Retinal pigment epithelial cell (primary cell): ENCODE measurements at regions not wholly inside any gene's neighbourhood (a gene's known extent, or its start where the extent isn't known, plus 50 kb on each side); places are given as distances from the start of the nearest gene placed in this dataset.

Source experiments
- DNase-seq: peaks from one replicate; pipeline ENCODE4 v3.0.0-alpha.2; 2010; ENCODE audit warnings: low read depth
- H3K4me3 ChIP-seq: 2 replicates; pipeline ENCODE4 v1.5.1; 2011; ENCODE audit warnings: mild to moderate bottlenecking, low read length, control low read depth, moderate library complexity
- CTCF ChIP-seq: conservative IDR thresholded peaks from 2 replicates; pipeline ENCODE4 v1.5.1; 2011; ENCODE audit warnings: low read depth, low read length, control low read depth, inconsistent platforms

DNA sequence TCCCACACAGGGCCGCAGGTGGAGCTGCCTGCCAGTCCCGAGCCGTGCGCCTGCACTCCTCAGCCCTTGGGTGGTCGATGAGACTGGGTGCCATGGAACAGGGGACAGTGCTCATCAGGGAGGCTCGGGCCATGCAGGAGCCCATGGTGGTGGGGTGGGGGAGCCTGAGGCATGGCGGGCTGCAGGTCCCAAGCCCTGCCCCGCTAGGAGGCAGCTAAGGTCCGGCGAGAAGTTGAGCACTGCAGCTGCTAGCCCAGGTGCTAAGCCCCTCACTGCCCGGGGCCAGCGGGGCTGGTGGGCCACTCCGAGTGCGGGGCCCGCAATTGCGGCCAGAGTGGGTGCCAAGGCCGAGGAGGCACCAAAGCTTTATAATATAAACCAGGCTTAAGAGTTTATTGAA is 479.7 kb downstream of the MMUT start:
- no peak for TF ChIP-seq CTCF
- no peak overlapping the region for H3K4me3 ChIP-seq
- no peak for DNase-seq

DNA sequence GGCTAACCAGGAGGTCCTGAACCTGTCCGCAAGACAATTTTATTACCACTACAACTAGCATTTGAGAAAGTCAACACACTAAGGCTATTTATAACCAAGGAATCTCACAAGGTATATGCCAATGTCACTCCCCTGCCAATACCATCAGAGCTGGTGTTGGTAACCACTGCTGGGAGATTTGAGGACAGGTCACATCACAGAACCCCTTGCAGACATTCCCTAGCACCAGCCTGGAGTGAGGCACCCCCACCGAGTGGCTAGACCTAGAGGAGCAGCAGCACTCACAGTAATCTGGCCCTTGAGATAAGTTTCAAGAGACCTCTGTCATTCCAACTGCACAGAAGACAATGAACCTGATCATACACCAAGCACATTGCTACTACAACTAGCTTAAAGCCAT is 483.2 kb downstream of the MMUT start:
- no peak for TF ChIP-seq CTCF
- H3K4me3 ChIP-seq = no peak overlapping the region
- DNase-seq = no peak

- H3K4me3 ChIP-seq = no peak overlapping the region
- DNase-seq = no peak
- TF ChIP-seq CTCF = no peak
Measured at GRCh38 chr6:48979085-48979484, 484.0 kb downstream of the MMUT start.

GRCh38 chr6:48978016-48978415 is 485.0 kb downstream of the MMUT start:
- TF ChIP-seq CTCF = no peak
- DNase-seq = no peak
- no peak overlapping the region for H3K4me3 ChIP-seq

- no peak for DNase-seq
- TF ChIP-seq CTCF = no peak
- H3K4me3 ChIP-seq = no peak overlapping the region
Measured at GRCh38 chr6:48977573-48977972, 485.5 kb downstream of the MMUT start.

DNA sequence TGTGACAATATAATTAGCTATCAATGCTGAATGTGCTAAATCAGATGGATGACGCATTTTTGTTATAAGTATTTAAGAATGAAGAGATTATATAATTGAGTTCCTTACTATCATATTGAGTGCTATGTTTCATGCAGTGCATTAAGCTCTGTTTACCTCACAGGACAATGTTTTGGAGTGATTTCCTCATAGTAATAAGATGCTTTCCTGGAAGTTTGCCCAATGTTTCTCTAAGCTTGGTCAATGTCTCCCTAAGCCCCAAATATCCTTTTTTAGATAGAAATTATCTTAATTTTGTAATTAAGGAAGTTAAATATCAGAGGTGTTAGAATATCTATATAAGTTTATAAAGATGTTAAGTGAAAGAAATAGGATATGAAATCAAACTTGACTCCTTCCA is 489.6 kb downstream of the MMUT start:
- no peak for TF ChIP-seq CTCF
- DNase-seq = no peak
- H3K4me3 ChIP-seq = no peak overlapping the region

DNA sequence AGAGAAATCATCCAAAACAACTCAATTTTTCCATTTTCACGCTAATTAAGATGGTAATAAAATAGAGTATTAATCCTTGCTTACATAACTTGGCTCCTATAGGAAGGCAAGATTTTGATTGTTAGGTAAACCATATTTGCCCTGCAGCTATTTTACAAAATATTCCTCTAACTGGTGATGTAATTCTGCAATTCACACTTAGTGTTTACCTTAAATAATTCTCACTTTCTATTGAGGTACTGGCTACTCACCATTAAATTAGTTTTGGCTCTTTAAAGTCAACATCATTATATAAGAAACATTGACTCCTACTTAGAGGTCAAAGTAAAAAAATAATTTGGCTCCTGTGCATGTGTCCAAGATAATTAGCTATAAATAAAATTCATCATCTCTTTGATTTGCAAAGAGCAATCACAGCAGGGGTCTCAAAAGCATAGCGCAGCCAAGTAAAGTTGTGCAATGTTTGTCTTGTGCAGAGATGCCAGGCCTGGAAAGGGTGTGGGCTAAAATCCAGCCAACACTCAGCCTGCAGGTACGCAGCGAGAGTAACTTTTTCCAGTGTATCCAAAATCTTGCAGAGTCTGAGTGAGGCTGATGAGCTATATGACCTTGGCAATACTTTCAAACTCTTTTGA is 501.2 kb downstream of the MMUT start:
- DNase-seq = no peak
- no peak for TF ChIP-seq CTCF

More for the DNA sequence above, 501.2 kb downstream of the MMUT start:
- no peak overlapping the region for H3K4me3 ChIP-seq
